Inferior parietal cortex (tissue), 1 donor: ENCODE measurements at regions not wholly inside any gene's neighbourhood (a gene's known extent, or its start where the extent isn't known, plus 50 kb on each side); places are given as distances from the start of the nearest gene placed in this dataset.

Experiments used
- DNase-seq: peaks from one replicate; pipeline ENCODE4 v3.0.0-alpha.2; 2016; ENCODE audit errors: extremely low spot score

GRCh38 chr1:208899438-208899837 is 655.3 kb upstream of the PLXNA2 start:
- no peak for DNase-seq

GRCh38 chr1:208903251-208903905 is 659.2 kb upstream of the PLXNA2 start:
- no peak for DNase-seq

GRCh38 chr1:208907790-208908189 is 663.6 kb upstream of the PLXNA2 start:
- no peak for DNase-seq

- no peak for DNase-seq
Observed at GRCh38 chr1:208909011-208909984, 665.1 kb upstream of the PLXNA2 start.

GRCh38 chr1:208910161-208910560 is 666.0 kb upstream of the PLXNA2 start:
- DNase-seq: no peak

GRCh38 chr1:208917281-208917680 is 666.2 kb upstream of the CAMK1G start:
- no peak for DNase-seq

GRCh38 chr1:208917723-208918122 is 665.8 kb upstream of the CAMK1G start:
- DNase-seq: no peak

GRCh38 chr1:208918160-208918559 is 665.4 kb upstream of the CAMK1G start:
- DNase-seq: no peak

GRCh38 chr1:208919371-208919770 is 664.1 kb upstream of the CAMK1G start:
- DNase-seq: no peak

- no peak for DNase-seq
Observed at GRCh38 chr1:208921259-208921658, 662.3 kb upstream of the CAMK1G start.

- no peak for DNase-seq
Observed at GRCh38 chr1:208923456-208923855, 660.1 kb upstream of the CAMK1G start.

- no peak for DNase-seq
Observed at GRCh38 chr1:208923946-208924720, 659.4 kb upstream of the CAMK1G start.

GRCh38 chr1:208924928-208925327 is 658.6 kb upstream of the CAMK1G start:
- DNase-seq: no peak

GRCh38 chr1:208928349-208929010 is 655.0 kb upstream of the CAMK1G start:
- DNase-seq: no peak

GRCh38 chr1:208929575-208929974 is 653.9 kb upstream of the CAMK1G start:
- DNase-seq: no peak

GRCh38 chr1:208931936-208932335 is 651.6 kb upstream of the CAMK1G start:
- DNase-seq: no peak

GRCh38 chr1:208933984-208934525 is 649.5 kb upstream of the CAMK1G start:
- no peak for DNase-seq

GRCh38 chr1:208934933-208935332 is 648.6 kb upstream of the CAMK1G start:
- no peak for DNase-seq

- no peak for DNase-seq
Observed at GRCh38 chr1:208935517-208936187, 647.9 kb upstream of the CAMK1G start.

- no peak for DNase-seq
Observed at GRCh38 chr1:208939537-208940085, 643.9 kb upstream of the CAMK1G start.
